PC-9 (cell line): ENCODE measurements at regions not wholly inside any gene's neighbourhood (a gene's known extent, or its start where the extent isn't known, plus 50 kb on each side); places are given as distances from the start of the nearest gene placed in this dataset.

ENCODE experiments used
- BruUV-seq: library from RNA; stranded (reverse); fragments of 400-500 nt; replicated peaks from 2 replicates; lab custom pipeline; 2021; lab: Mats Ljungman, UMichigan
- CTCF ChIA-PET: fragments of 300-600 bp; sonication (Branson Sonifier 250); formaldehyde crosslinking; loops from one replicate; lab custom pipeline; 2022; ENCODE audit warnings: antibody characterized with exemption; lab: Charles Lee
- POLR2A ChIA-PET: fragments of 300-600 bp; sonication (Branson Sonifier 250); formaldehyde crosslinking; loops from one replicate; lab custom pipeline; 2022; ENCODE audit warnings: antibody characterized with exemption; ENCODE audit not compliant: unreplicated experiment; lab: Charles Lee
- DNase-seq, 2 experiments: peaks; one replicate each; pipeline versions ENCODE4 v3.0.0 to v3.0.0-alpha.2; 2015 to 2022; ENCODE audit warnings: mixed read lengths in 1 of 2
- H2AFZ ChIP-seq: fragments of 200-600 bp; sonication (generic); 2 replicates; pipeline ENCODE4 v1.8.1; 2017; ENCODE audit warnings: antibody characterized with exemption
- H3F3A ChIP-seq: fragments of 200-600 bp; sonication (generic); 2 replicates; pipeline ENCODE4 v1.8.1; 2017; ENCODE audit warnings: antibody characterized with exemption, mild to moderate bottlenecking, low read depth; ENCODE audit not compliant: insufficient read depth
- H3K27ac ChIP-seq: fragments of 200-600 bp; sonication (generic); 2 replicates; pipeline ENCODE4 v1.6.1; 2016; ENCODE audit warnings: mixed run types
- H3K27me3 ChIP-seq: fragments of 200-600 bp; sonication (generic); 2 replicates; pipeline ENCODE4 v1.6.1; 2016; ENCODE audit warnings: low read depth, mixed run types; ENCODE audit not compliant: insufficient read depth
- H3K36me3 ChIP-seq: fragments of 200-600 bp; sonication (generic); 2 replicates; pipeline ENCODE4 v1.6.1; 2016; ENCODE audit warnings: low read depth, mixed run types
- H3K4me1 ChIP-seq: fragments of 200-600 bp; sonication (generic); replicated peaks from 2 replicates; pipeline ENCODE4 v1.6.1; 2016; ENCODE audit warnings: mixed run types; ENCODE audit not compliant: insufficient read depth
- H3K4me2 ChIP-seq: fragments of 200-600 bp; sonication (generic); 2 replicates; pipeline ENCODE4 v1.6.1; 2017; ENCODE audit warnings: mixed run types
- H3K4me3 ChIP-seq: fragments of 200-600 bp; sonication (generic); 2 replicates; pipeline ENCODE4 v1.6.1; 2016; ENCODE audit warnings: mixed run types
- H3K79me2 ChIP-seq: fragments of 200-600 bp; sonication (generic); 2 replicates; pipeline ENCODE4 v1.6.1; 2017; ENCODE audit warnings: low read depth, mixed run types
- H3K9me2 ChIP-seq: fragments of 200-600 bp; sonication (generic); 2 replicates; pipeline ENCODE4 v1.8.1; 2017; ENCODE audit warnings: mild to moderate bottlenecking; ENCODE audit not compliant: insufficient read depth
- H3K9me3 ChIP-seq: fragments of 200-600 bp; sonication (generic); 2 replicates; pipeline ENCODE4 v1.8.1; 2016; ENCODE audit warnings: low read depth; ENCODE audit not compliant: insufficient read depth
- H4K20me1 ChIP-seq: fragments of 200-600 bp; sonication (generic); 2 replicates; pipeline ENCODE4 v1.8.1; 2017; ENCODE audit not compliant: insufficient read depth
- CTCF ChIP-seq: fragments of 200-600 bp; sonication (generic); conservative IDR thresholded peaks from 2 replicates; pipeline ENCODE4 v1.6.1; 2017; ENCODE audit warnings: mixed run types, antibody characterized with exemption, mild to moderate bottlenecking, moderate library complexity
- EZH2 ChIP-seq: fragments of 200-600 bp; sonication (generic); IDR thresholded peaks from 2 replicates; pipeline ENCODE4 v1.8.0; 2017; ENCODE audit warnings: antibody characterized with exemption, low read depth
- intact Hi-C: fragments of 100-400 bp; cut with micrococcal nuclease; formaldehyde crosslinking; loops from one replicate; pipeline ENCODE4 v1.10.0; 2022; ENCODE audit not compliant: unreplicated experiment

DNA sequence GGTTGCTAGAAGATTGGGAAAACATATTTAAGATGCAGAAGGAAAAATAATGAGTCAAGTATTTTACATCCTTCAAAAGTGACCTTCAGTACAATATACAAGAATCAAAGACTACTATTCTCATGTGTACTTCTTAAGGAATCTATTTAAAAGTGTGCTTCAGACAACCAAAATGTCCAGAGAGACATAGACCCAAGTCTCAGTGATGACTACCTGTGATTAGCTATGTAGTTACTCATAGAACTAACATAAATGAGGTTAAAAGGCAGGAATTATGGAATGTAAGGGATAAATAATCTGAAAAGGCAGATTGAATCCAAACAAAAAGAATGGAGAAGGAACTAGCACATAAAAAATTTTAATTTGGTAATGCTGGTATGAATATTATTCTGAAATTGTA, 634.7 kb upstream of the FAM241A start:
- H3F3A ChIP-seq: no peaks in the 10 kb centered on the region
- no peaks in the 10 kb centered on the region for H3K9me2 ChIP-seq
- DNase-seq: no peak
- H2AFZ ChIP-seq: no peak overlapping the region
- no peaks in the 10 kb centered on the region for H3K79me2 ChIP-seq
- BruUV-seq: no TSS peak
- POLR2A ChIA-PET: no interaction called here
- no peaks in the 10 kb centered on the region for H4K20me1 ChIP-seq
- no peaks in the 10 kb centered on the region for H3K4me1 ChIP-seq
- TF ChIP-seq CTCF (no peak), EZH2 (no peak)
- no peaks in the 10 kb centered on the region for H3K9me3 ChIP-seq
- H3K27ac ChIP-seq: no peak overlapping the region
- H3K4me3 ChIP-seq: no peak overlapping the region
- CTCF ChIA-PET: no interaction called here
- intact Hi-C loops: no loop called here
- no peaks in the 10 kb centered on the region for H3K27me3 ChIP-seq
- no peaks in the 10 kb centered on the region for H3K36me3 ChIP-seq
- H3K4me2 ChIP-seq: no peak overlapping the region

- H2AFZ ChIP-seq: 0 out of 2 replicates have a peak overlapping the region, but pooled peaks have one; percentile 16
- H3K9me2 ChIP-seq: no peaks in the 10 kb centered on the region
- POLR2A ChIA-PET: no interaction called here
- H3K9me3 ChIP-seq: no peaks in the 10 kb centered on the region
- TF ChIP-seq CTCF (no peak), EZH2 (no peak)
- BruUV-seq: no TSS peak
- H3K27me3 ChIP-seq: no peaks in the 10 kb centered on the region
- H3K4me1 ChIP-seq: no peaks in the 10 kb centered on the region
- no peaks in the 10 kb centered on the region for H3F3A ChIP-seq
- peak in 1 of 2 experiments; percentile 1 for DNase-seq
- H3K36me3 ChIP-seq: no peaks in the 10 kb centered on the region
- no peak overlapping the region for H3K4me3 ChIP-seq
- CTCF ChIA-PET: no interaction called here
- no peak overlapping the region for H3K4me2 ChIP-seq
- no peak overlapping the region for H3K27ac ChIP-seq
- intact Hi-C loops: no loop called here
- no peaks in the 10 kb centered on the region for H4K20me1 ChIP-seq
- no peaks in the 10 kb centered on the region for H3K79me2 ChIP-seq
Observed at GRCh38 chr4:111512081-111512783, 633.0 kb upstream of the FAM241A start.

DNA sequence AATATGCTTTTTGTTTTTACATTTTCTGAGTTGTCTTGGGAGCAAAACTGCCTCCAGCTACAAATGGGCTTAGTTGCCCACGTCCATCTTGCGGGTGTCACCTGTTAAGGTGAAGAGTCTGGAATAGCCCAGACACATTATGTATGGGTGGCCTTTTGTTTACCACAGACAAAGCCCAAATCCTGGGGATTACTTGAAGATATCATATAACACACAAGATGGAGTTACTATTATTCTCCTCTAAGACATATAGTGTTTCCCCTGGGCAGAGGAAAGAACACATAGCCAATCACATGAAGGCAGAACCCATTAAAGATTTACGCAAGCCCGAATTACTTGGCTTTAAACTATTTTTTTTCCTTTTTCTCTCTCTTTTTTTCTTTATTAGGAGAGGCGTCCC, 625.6 kb upstream of the FAM241A start:
- H3K9me2 ChIP-seq: no peaks in the 10 kb centered on the region
- H3F3A ChIP-seq: no peaks in the 10 kb centered on the region
- no peak overlapping the region for H3K4me3 ChIP-seq
- ChIA-PET CTCF (no interaction called here), POLR2A (no interaction called here)
- H4K20me1 ChIP-seq: no peaks in the 10 kb centered on the region
- DNase-seq: no peak
- peak overlapping the region; percentile 13; the same call in 1 of the 2 replicates for H3K4me2 ChIP-seq
- no peaks in the 10 kb centered on the region for H3K27me3 ChIP-seq
- TF ChIP-seq EZH2 (no peak), CTCF (no peak)
- no peak overlapping the region for H3K27ac ChIP-seq
- intact Hi-C loops: no loop called here
- no peaks in the 10 kb centered on the region for H3K36me3 ChIP-seq
- no peaks in the 10 kb centered on the region for H3K4me1 ChIP-seq
- 0 out of 2 replicates have a peak overlapping the region, but pooled peaks have one; percentile 43 for H2AFZ ChIP-seq
- BruUV-seq: no TSS peak
- no peaks in the 10 kb centered on the region for H3K9me3 ChIP-seq
- no peaks in the 10 kb centered on the region for H3K79me2 ChIP-seq
